Endodermal cell (in vitro differentiated cells): ENCODE measurements at regions not wholly inside any gene's neighbourhood (a gene's known extent, or its start where the extent isn't known, plus 50 kb on each side); places are given as distances from the start of the nearest gene placed in this dataset.

ENCODE experiments used
- DNase-seq: peaks from one replicate; pipeline ENCODE4 v3.0.0-alpha.2; 2017
- H3K27ac ChIP-seq: 2 replicates; pipeline ENCODE4 v1.5.1; 2013; ENCODE audit warnings: mild to moderate bottlenecking, low read depth, low read length, moderate library complexity
- H3K27me3 ChIP-seq: 2 replicates; pipeline ENCODE4 v1.6.1; 2013; ENCODE audit warnings: mild to moderate bottlenecking, low read length, moderate library complexity; ENCODE audit not compliant: insufficient read depth, control insufficient read depth, poor library complexity, severe bottlenecking
- H3K36me3 ChIP-seq: 2 replicates; pipeline ENCODE4 v1.7.0; 2013; ENCODE audit warnings: mild to moderate bottlenecking, low read length, moderate library complexity; ENCODE audit not compliant: control insufficient read depth, insufficient read depth
- H3K4me1 ChIP-seq: one replicate; pipeline ENCODE4 v1.7.0; 2013; ENCODE audit warnings: low read length; ENCODE audit not compliant: control insufficient read depth, insufficient read depth
- H3K4me3 ChIP-seq: 2 replicates; pipeline ENCODE4 v1.5.1; 2013; ENCODE audit warnings: mild to moderate bottlenecking, low read length, moderate library complexity
- H3K9ac ChIP-seq: 2 replicates; pipeline ENCODE4 v1.6.1; 2013; ENCODE audit warnings: mild to moderate bottlenecking, low read length, moderate library complexity; ENCODE audit not compliant: poor library complexity, severe bottlenecking; ENCODE audit errors: extremely low read depth
- H3K9me3 ChIP-seq: 2 replicates; pipeline ENCODE4 v1.6.1; 2013; ENCODE audit warnings: mild to moderate bottlenecking, low read length, moderate library complexity; ENCODE audit not compliant: control insufficient read depth
- H3K27ac Mint-ChIP-seq: 2 replicates; pipeline ENCODE4 v1.8.0; 2020; ENCODE audit warnings: mixed read lengths
- H3K27me3 Mint-ChIP-seq: 2 replicates; pipeline ENCODE4 v1.8.0; 2021; ENCODE audit warnings: mild to moderate bottlenecking, mixed read lengths; ENCODE audit not compliant: insufficient read depth
- H3K36me3 Mint-ChIP-seq: 2 replicates; pipeline ENCODE4 v1.8.0; 2020; ENCODE audit warnings: low read depth, mixed read lengths
- H3K4me1 Mint-ChIP-seq: 2 replicates; pipeline ENCODE4 v1.8.0; 2020; ENCODE audit warnings: mixed read lengths
- H3K4me3 Mint-ChIP-seq: 2 replicates; pipeline ENCODE4 v1.8.0; 2020; ENCODE audit warnings: mild to moderate bottlenecking, moderate library complexity, mixed read lengths
- H3K9me3 Mint-ChIP-seq: 2 replicates; pipeline ENCODE4 v1.8.0; 2020; ENCODE audit warnings: mild to moderate bottlenecking, mixed read lengths
- WGBS, 2 experiments: methylation state at CpG; one replicate each; pipeline versions ENCODE4 v1.1.5 to v1.1.7; 2013; ENCODE audit warnings: missing lambda C conversion rate in 2 of 2, mixed read lengths in 1 of 2; ENCODE audit not compliant: insufficient coverage in 1 of 2, insufficient read length in 1 of 2; 5-methylcytosine and 5-hydroxymethylcytosine counted together
- TF ChIP-seq, protein P1 (sequence below): fragments of 200-600 bp; sonication (generic); conservative IDR thresholded peaks from 2 replicates; pipeline ENCODE4 v1.5.0; 2021; ENCODE audit warnings: antibody characterized with exemption, mild to moderate bottlenecking

DNA sequence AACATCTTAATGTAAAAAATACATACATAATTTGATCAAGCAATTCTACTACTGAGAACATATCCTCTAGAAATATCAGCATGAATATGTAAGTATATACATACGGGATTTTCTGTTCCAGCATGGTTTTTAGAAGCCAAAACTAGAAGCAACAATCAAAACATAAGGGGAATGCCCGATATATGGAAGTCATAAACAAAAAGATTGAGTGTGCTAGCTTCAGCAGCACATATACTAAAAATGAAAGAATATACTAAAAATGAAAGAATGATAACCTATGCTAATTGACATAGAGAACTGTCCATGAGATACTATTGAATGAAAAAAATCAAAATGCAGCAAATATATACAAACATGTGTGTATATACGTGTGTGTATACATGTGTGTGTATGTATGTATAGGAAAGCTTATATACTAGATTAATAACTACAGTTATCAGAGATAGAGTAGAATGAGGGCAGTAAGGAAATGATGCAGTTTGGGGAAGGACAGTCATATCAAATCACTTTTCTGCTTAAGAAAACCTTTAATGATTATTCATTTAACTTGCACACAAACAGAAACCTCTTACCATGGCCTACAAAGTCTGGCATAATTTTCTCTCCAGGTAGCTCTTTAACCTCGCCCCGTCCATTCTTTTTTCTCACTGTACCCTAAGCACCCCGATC lies 72.9 kb downstream of the NPY start:
- WGBS, 2 experiments, result 85 to 97% methylated on average over 3 to 5 of the region's 6 CpGs
- no peak overlapping the region for H3K27ac ChIP-seq
- peaks cover 2% of the 10 kb centered on the region for H3K27me3 Mint-ChIP-seq
- no peak overlapping the region for H3K4me3 Mint-ChIP-seq
- DNase-seq, result no peak
- no peak overlapping the region for H3K9ac ChIP-seq
- no peaks in the 10 kb centered on the region for H3K36me3 ChIP-seq
- H3K36me3 Mint-ChIP-seq, result peaks cover 4% of the 10 kb centered on the region
- H3K4me3 ChIP-seq, result no peak overlapping the region
- no peaks in the 10 kb centered on the region for H3K27me3 ChIP-seq
- peaks cover 28% of the 10 kb centered on the region for H3K9me3 Mint-ChIP-seq
- H3K27ac Mint-ChIP-seq, result no peak overlapping the region
- H3K9me3 ChIP-seq, result peaks cover 4% of the 10 kb centered on the region
- TF ChIP-seq, protein P1, sequence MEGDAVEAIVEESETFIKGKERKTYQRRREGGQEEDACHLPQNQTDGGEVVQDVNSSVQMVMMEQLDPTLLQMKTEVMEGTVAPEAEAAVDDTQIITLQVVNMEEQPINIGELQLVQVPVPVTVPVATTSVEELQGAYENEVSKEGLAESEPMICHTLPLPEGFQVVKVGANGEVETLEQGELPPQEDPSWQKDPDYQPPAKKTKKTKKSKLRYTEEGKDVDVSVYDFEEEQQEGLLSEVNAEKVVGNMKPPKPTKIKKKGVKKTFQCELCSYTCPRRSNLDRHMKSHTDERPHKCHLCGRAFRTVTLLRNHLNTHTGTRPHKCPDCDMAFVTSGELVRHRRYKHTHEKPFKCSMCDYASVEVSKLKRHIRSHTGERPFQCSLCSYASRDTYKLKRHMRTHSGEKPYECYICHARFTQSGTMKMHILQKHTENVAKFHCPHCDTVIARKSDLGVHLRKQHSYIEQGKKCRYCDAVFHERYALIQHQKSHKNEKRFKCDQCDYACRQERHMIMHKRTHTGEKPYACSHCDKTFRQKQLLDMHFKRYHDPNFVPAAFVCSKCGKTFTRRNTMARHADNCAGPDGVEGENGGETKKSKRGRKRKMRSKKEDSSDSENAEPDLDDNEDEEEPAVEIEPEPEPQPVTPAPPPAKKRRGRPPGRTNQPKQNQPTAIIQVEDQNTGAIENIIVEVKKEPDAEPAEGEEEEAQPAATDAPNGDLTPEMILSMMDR, result no peak
- no peaks in the 10 kb centered on the region for H3K4me1 ChIP-seq
- H3K4me1 Mint-ChIP-seq, result no peaks in the 10 kb centered on the region

DNA sequence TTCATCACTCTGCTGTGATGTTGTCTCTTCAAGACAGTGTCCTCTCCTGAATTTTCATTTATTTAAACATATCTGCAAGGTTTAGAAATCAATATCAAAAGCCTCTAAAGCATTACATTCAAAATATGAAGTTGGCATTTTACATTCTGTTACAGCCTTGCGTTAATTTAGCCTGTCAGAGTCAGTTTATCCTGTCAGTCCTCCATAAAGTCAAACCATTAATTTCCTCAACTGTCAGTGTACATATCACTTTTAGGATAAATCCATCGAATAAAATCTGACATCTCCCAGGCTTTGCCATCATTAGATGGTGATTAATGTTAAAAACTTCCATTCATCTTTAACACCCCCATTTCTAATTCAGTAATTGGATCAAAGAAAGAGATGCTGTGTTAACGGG lies 77.0 kb downstream of the NPY start:
- no peak overlapping the region for H3K9ac ChIP-seq
- H3K36me3 ChIP-seq, result no peaks in the 10 kb centered on the region
- no peak for DNase-seq
- Mint-ChIP-seq H3K27me3 (no peaks in the 10 kb centered on the region), H3K27ac (no peak overlapping the region), H3K36me3 (no peaks in the 10 kb centered on the region), H3K9me3 (no peaks in the 10 kb centered on the region), H3K4me1 (no peaks in the 10 kb centered on the region), H3K4me3 (no peak overlapping the region)
- H3K9me3 ChIP-seq, result no peaks in the 10 kb centered on the region
- H3K27ac ChIP-seq, result no peak overlapping the region
- TF ChIP-seq, protein P1, result no peak
- H3K4me1 ChIP-seq, result no peaks in the 10 kb centered on the region
- H3K27me3 ChIP-seq, result no peaks in the 10 kb centered on the region
- 90 to 94% methylated on average over 2 to 3 of the region's 3 CpGs for WGBS, 2 experiments
- H3K4me3 ChIP-seq, result no peak overlapping the region

DNA sequence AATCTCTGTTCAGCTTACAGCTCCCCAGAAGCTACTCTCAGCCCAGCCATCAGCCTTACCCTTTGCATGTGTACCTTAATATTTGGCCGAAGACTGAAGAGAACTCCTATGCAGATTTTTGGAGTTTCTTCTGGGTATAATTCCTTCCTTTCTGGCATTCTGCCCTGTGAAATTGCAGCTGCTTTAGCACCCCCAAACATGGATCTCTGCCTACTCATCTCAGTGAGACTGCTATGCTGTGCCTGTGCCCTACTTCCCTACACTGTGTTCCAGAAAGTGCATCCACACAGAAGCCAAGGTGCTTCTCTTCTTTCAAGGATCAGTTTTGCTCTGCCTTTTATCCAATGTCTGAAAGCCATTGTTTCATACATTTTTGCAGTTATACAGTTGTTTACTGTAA lies 81.6 kb downstream of the NPY start:
- Mint-ChIP-seq H3K4me1 (peaks cover 6% of the 10 kb centered on the region), H3K27ac (no peak overlapping the region), H3K9me3 (no peaks in the 10 kb centered on the region), H3K4me3 (no peak overlapping the region), H3K27me3 (no peaks in the 10 kb centered on the region), H3K36me3 (no peaks in the 10 kb centered on the region)
- no peaks in the 10 kb centered on the region for H3K27me3 ChIP-seq
- 91 to 100% methylated on average over 1 of the region's 1 CpG for WGBS, 2 experiments
- H3K36me3 ChIP-seq, result no peaks in the 10 kb centered on the region
- no peak overlapping the region for H3K27ac ChIP-seq
- no peak for DNase-seq
- TF ChIP-seq, protein P1, result no peak
- H3K9me3 ChIP-seq, result no peaks in the 10 kb centered on the region
- H3K4me3 ChIP-seq, result no peak overlapping the region
- H3K4me1 ChIP-seq, result peaks cover 2% of the 10 kb centered on the region
- H3K9ac ChIP-seq, result no peak overlapping the region
